Stimulated activated CD8-positive, alpha-beta memory T cell treated with anti-CD3 and anti-CD28 coated beads, Interleukin-15, amount 100 ng/mL, for 24 hours (primary cell): ENCODE measurements at regions not wholly inside any gene's neighbourhood (a gene's known extent, or its start where the extent isn't known, plus 50 kb on each side); places are given as distances from the start of the nearest gene placed in this dataset.

Experiments used
- DNase-seq: peaks from one replicate; pipeline ENCODE4 v3.0.0-alpha.2; 2020; ENCODE audit warnings: low read depth

- DNase-seq = no peak
These were observed 197.6 kb upstream of the BLID start for GRCh38 chr11:122313581-122313980.

GRCh38 chr11:122311216-122311755, 195.3 kb upstream of the BLID start:
- no peak for DNase-seq

- no peak for DNase-seq
These were observed 194.8 kb upstream of the BLID start for GRCh38 chr11:122310766-122311165.

- DNase-seq = no peak
These were observed 193.4 kb upstream of the BLID start for GRCh38 chr11:122309262-122309925.

GRCh38 chr11:122308226-122308625, 192.2 kb upstream of the BLID start:
- DNase-seq = no peak

- DNase-seq = no peak
These were observed 191.5 kb upstream of the BLID start for GRCh38 chr11:122307476-122308035.

- no peak for DNase-seq
These were observed 190.9 kb upstream of the BLID start for GRCh38 chr11:122306831-122307391.

GRCh38 chr11:122305426-122306320, 189.7 kb upstream of the BLID start:
- no peak for DNase-seq

GRCh38 chr11:122304973-122305372, 189.0 kb upstream of the BLID start:
- DNase-seq = no peak

GRCh38 chr11:122304306-122304705, 188.3 kb upstream of the BLID start:
- DNase-seq = no peak

- DNase-seq = no peak
These were observed 178.0 kb upstream of the BLID start for GRCh38 chr11:122294041-122294440.

GRCh38 chr11:122293296-122294023, 177.4 kb upstream of the BLID start:
- DNase-seq = no peak

- no peak for DNase-seq
These were observed 171.4 kb upstream of the BLID start for GRCh38 chr11:122287401-122287800.

- DNase-seq = no peak
These were observed 169.3 kb upstream of the BLID start for GRCh38 chr11:122285070-122285988.

GRCh38 chr11:122280870-122281269, 164.9 kb upstream of the BLID start:
- no peak for DNase-seq

GRCh38 chr11:122279194-122279593, 163.2 kb upstream of the BLID start:
- no peak for DNase-seq

GRCh38 chr11:122277493-122277892, 161.5 kb upstream of the BLID start:
- DNase-seq = no peak

GRCh38 chr11:122276221-122276620, 160.2 kb upstream of the BLID start:
- no peak for DNase-seq

GRCh38 chr11:122275508-122275907, 159.5 kb upstream of the BLID start:
- DNase-seq = no peak

GRCh38 chr11:122273476-122274191, 157.6 kb upstream of the BLID start:
- DNase-seq = no peak
